ENCODE measurements at regions not wholly inside any gene's neighbourhood (a gene's known extent, or its start where the extent isn't known, plus 50 kb on each side); places are given as distances from the start of the nearest gene placed in this dataset.

- TF ChIP-seq, protein P1, sequence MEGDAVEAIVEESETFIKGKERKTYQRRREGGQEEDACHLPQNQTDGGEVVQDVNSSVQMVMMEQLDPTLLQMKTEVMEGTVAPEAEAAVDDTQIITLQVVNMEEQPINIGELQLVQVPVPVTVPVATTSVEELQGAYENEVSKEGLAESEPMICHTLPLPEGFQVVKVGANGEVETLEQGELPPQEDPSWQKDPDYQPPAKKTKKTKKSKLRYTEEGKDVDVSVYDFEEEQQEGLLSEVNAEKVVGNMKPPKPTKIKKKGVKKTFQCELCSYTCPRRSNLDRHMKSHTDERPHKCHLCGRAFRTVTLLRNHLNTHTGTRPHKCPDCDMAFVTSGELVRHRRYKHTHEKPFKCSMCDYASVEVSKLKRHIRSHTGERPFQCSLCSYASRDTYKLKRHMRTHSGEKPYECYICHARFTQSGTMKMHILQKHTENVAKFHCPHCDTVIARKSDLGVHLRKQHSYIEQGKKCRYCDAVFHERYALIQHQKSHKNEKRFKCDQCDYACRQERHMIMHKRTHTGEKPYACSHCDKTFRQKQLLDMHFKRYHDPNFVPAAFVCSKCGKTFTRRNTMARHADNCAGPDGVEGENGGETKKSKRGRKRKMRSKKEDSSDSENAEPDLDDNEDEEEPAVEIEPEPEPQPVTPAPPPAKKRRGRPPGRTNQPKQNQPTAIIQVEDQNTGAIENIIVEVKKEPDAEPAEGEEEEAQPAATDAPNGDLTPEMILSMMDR (IDR thresholded peaks at IDR 0.05), result no peak
- no peak for TF ChIP-seq EZH2 (IDR thresholded peaks at IDR 0.05; ENCODE audit: borderline replicate concordance, insufficient read depth, low read depth, low read length, poor library complexity, severe bottlenecking)
- H3K27me3 Mint-ChIP-seq, result peaks cover 4% of the 10 kb centered on the region
- no peaks in the 10 kb centered on the region for H3K9me3 Mint-ChIP-seq (ENCODE audit: insufficient read depth)
- H3K27me3 ChIP-seq (replicated peaks in 1 of 4; ENCODE audit: control extremely low read depth in 1 of 4, control insufficient read depth in 3 of 4, insufficient read depth in 4 of 4, low read length in 3 of 4), result no peaks in the 10 kb centered on the region
- H3K4me1 Mint-ChIP-seq, result peaks cover 6% of the 10 kb centered on the region
- ATAC-seq (ENCODE audit: low read depth) (no peak), DNase-seq (no peak)
- H3K4me3 ChIP-seq (ENCODE audit: control extremely low read depth in 1 of 5, extremely low read depth in 1 of 5, insufficient read depth in 1 of 5, low read depth in 2 of 5, low read length in 4 of 5), result no peak overlapping the region
- H3K4me3 Mint-ChIP-seq, result no peak overlapping the region
- H2AFZ ChIP-seq (ENCODE audit: insufficient read depth, low read depth, low read length, poor library complexity, severe bottlenecking), result no peak overlapping the region
- H3K4me2 ChIP-seq (replicated peaks; ENCODE audit: low read depth, low read length, poor library complexity, severe bottlenecking), result no peak overlapping the region
- H3K27ac Mint-ChIP-seq, result no peak overlapping the region
- WGBS (ENCODE audit: insufficient coverage), result 18% methylated on average over 2 of the region's 3 CpGs
- H3K79me2 ChIP-seq (ENCODE audit: control insufficient read depth, insufficient read depth, low read length), result no peaks in the 10 kb centered on the region
- H3K27ac ChIP-seq (ENCODE audit: low read length in 2 of 2), result no peak overlapping the region
- ChIA-PET CTCF (no interaction called here), POLR2A (no interaction called here)
- H4K20me1 ChIP-seq (ENCODE audit: control insufficient read depth, insufficient read depth, low read length, poor library complexity, severe bottlenecking), result no peaks in the 10 kb centered on the region
- H3K9ac ChIP-seq (ENCODE audit: low read length), result no peak overlapping the region
- H3K36me3 ChIP-seq (replicated peaks in 1 of 2; ENCODE audit: control extremely low read depth in 1 of 2, control insufficient read depth in 1 of 2, extremely low read depth in 1 of 2, insufficient read depth in 2 of 2, low read length in 1 of 2), result no peaks in the 10 kb centered on the region
- peaks cover 0 to 3% of the 10 kb centered on the region in 2 donors for H3K4me1 ChIP-seq (ENCODE audit: control insufficient read depth in 2 of 2, insufficient read depth in 2 of 2, low read length in 2 of 2)
- intact Hi-C loops (cut with micrococcal nuclease), result no loop called here
- H3K9me3 ChIP-seq (ENCODE audit: control extremely low read depth in 1 of 3, control insufficient read depth in 2 of 3, insufficient read depth in 1 of 3, low read length in 2 of 3), result no peaks in the 10 kb centered on the region
Measured at GRCh38 chr9:18366184-18366583, 107.8 kb upstream of the ADAMTSL1 start.

- no peak overlapping the region for H3K27ac ChIP-seq (ENCODE audit: low read length in 2 of 2)
- ChIA-PET POLR2A (no interaction called here), CTCF (no interaction called here)
- no peak overlapping the region for H3K4me3 ChIP-seq (ENCODE audit: control extremely low read depth in 1 of 5, extremely low read depth in 1 of 5, insufficient read depth in 1 of 5, low read depth in 2 of 5, low read length in 4 of 5)
- no peak overlapping the region for H2AFZ ChIP-seq (ENCODE audit: insufficient read depth, low read depth, low read length, poor library complexity, severe bottlenecking)
- Mint-ChIP-seq H3K4me1 (peaks cover under 1% of the 10 kb centered on the region), H3K4me3 (no peak overlapping the region), H3K9me3 (ENCODE audit: insufficient read depth) (no peaks in the 10 kb centered on the region), H3K27me3 (peaks cover 4% of the 10 kb centered on the region), H3K27ac (no peak overlapping the region)
- no peak for DNase-seq
- no peaks in the 10 kb centered on the region for H4K20me1 ChIP-seq (ENCODE audit: control insufficient read depth, insufficient read depth, low read length, poor library complexity, severe bottlenecking)
- no peaks in the 10 kb centered on the region for H3K36me3 ChIP-seq (replicated peaks in 1 of 2; ENCODE audit: control extremely low read depth in 1 of 2, control insufficient read depth in 1 of 2, extremely low read depth in 1 of 2, insufficient read depth in 2 of 2, low read length in 1 of 2)
- TF ChIP-seq, protein P1 (IDR thresholded peaks at IDR 0.05), result no peak
- no peak for TF ChIP-seq EZH2 (IDR thresholded peaks at IDR 0.05; ENCODE audit: borderline replicate concordance, insufficient read depth, low read depth, low read length, poor library complexity, severe bottlenecking)
- no peak overlapping the region for H3K4me2 ChIP-seq (replicated peaks; ENCODE audit: low read depth, low read length, poor library complexity, severe bottlenecking)
- WGBS (ENCODE audit: insufficient coverage), result 80% methylated on average over 1 of the region's 4 CpGs
- no peak overlapping the region for H3K9ac ChIP-seq (ENCODE audit: low read length)
- no peak for ATAC-seq (ENCODE audit: low read depth)
- H3K9me3 ChIP-seq (ENCODE audit: control extremely low read depth in 1 of 3, control insufficient read depth in 2 of 3, insufficient read depth in 1 of 3, low read length in 2 of 3), result no peaks in the 10 kb centered on the region
- intact Hi-C loops (cut with micrococcal nuclease), result no loop called here
- no peaks in the 10 kb centered on the region for H3K27me3 ChIP-seq (replicated peaks in 1 of 4; ENCODE audit: control extremely low read depth in 1 of 4, control insufficient read depth in 3 of 4, insufficient read depth in 4 of 4, low read length in 3 of 4)
- H3K79me2 ChIP-seq (ENCODE audit: control insufficient read depth, insufficient read depth, low read length), result no peaks in the 10 kb centered on the region
- H3K4me1 ChIP-seq (ENCODE audit: control insufficient read depth in 2 of 2, insufficient read depth in 2 of 2, low read length in 2 of 2), result no peaks in the 10 kb centered on the region
Measured at GRCh38 chr9:18368206-18368605, 105.7 kb upstream of the ADAMTSL1 start.

Data from B cell (primary cell).